ENCODE measurements at regions not wholly inside any gene's neighbourhood (a gene's known extent, or its start where the extent isn't known, plus 50 kb on each side); places are given as distances from the start of the nearest gene placed in this dataset.

GRCh38 chr10:111703986-111704385, 479.6 kb downstream of the GPAM start:
- Mint-ChIP-seq H3K27ac (no peak overlapping the region), H3K4me3 (no peak overlapping the region), H3K36me3 (peaks cover 0 to 7% of the 10 kb centered on the region in 2 donors), H3K9me3 (peaks cover 0 to 7% (median 2%) of the 10 kb centered on the region in 7 donors), H3K27me3 (peaks cover 0 to 6% (median 5%) of the 10 kb centered on the region in 3 donors), H3K4me1 (no peaks in the 10 kb centered on the region)
- DNase-seq (no peak), ATAC-seq (ENCODE audit: low read depth in 2 of 2) (no peak)

GRCh38 chr10:111705021-111705420, 478.5 kb downstream of the GPAM start:
- H3K9me3 Mint-ChIP-seq: peaks cover 0 to 7% (median 3%) of the 10 kb centered on the region in 7 donors
- H3K4me3 Mint-ChIP-seq: no peak overlapping the region
- ATAC-seq (ENCODE audit: low read depth in 2 of 2) (no peak), DNase-seq (no peak)
- H3K36me3 Mint-ChIP-seq: peaks cover 0 to 7% of the 10 kb centered on the region in 2 donors
- no peak overlapping the region for H3K27ac Mint-ChIP-seq
- peaks cover 0 to 12% (median 6%) of the 10 kb centered on the region in 3 donors for H3K27me3 Mint-ChIP-seq
- no peaks in the 10 kb centered on the region for H3K4me1 Mint-ChIP-seq

DNA sequence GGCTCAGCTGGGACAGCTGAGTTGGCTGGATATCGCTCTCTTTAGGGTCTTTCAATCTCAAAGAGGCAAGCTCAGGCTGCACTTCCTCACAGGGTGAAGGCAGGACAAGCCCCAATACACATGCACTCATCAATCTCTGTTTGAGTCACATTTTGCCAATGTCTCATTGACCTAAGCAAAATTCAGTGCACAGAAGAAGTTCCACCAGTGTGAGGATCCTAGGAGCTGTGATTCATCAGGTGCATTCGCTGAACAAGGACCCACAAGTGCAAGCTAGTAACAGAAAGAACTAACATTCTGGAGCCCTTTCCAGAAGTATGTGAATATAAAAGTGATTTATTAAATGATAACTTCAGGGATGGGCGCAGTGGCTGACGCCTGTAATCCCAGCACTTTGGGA, 477.2 kb downstream of the GPAM start:
- DNase-seq (no peak), ATAC-seq (ENCODE audit: low read depth in 2 of 2) (no peak)
- Mint-ChIP-seq H3K4me1 (no peaks in the 10 kb centered on the region), H3K4me3 (no peak overlapping the region), H3K27me3 (peaks cover 0 to 12% (median 6%) of the 10 kb centered on the region in 3 donors), H3K9me3 (peaks cover 0 to 9% (median 4%) of the 10 kb centered on the region in 7 donors), H3K36me3 (peaks cover 0 to 7% of the 10 kb centered on the region in 2 donors), H3K27ac (no peak overlapping the region)

DNA sequence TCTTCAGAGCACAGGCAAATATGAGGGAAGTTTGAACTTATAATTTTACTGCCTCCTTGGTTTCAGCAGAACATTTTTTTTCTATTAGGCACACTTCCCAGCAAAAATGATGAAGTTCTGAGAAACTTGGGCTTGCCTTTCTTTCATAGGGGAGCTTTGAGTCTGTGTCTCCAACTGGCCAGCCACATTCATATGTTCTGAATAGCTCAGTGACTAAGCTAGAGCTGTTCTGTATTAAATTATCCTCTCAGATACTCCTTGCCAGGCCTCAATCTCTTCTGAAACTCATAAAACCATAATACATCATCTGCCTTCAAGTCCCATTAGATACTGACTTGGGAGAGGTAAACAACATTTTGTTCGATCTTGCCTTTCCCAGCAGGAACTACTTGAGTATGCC, 476.5 kb downstream of the GPAM start:
- Mint-ChIP-seq H3K9me3 (peaks cover 0 to 14% (median 4%) of the 10 kb centered on the region in 7 donors), H3K27ac (no peak overlapping the region), H3K4me1 (no peaks in the 10 kb centered on the region), H3K4me3 (no peak overlapping the region), H3K36me3 (peaks cover 0 to 7% of the 10 kb centered on the region in 2 donors), H3K27me3 (peaks cover 0 to 12% (median 6%) of the 10 kb centered on the region in 3 donors)
- no peak for ATAC-seq (ENCODE audit: low read depth in 2 of 2)
- DNase-seq: no peak

DNA sequence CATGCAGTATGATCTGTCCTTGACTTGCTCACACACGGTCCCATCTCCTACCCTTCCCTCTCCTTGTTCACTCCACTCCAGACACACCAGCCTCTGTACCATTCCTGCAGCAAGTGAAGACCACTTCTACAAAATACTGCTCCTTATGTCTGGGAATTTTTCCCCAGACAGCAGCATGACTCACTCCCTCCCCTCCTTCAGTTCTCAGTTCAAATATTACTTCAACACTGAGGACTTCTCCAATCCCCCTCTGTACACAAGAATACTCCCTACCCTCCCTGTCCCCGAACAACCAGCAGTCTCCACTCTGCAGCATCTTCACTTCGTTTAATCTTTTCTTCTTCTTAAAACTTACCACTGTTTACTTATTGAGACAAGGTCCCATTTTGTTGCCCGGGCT, 474.0 kb downstream of the GPAM start:
- no peaks in the 10 kb centered on the region for H3K36me3 Mint-ChIP-seq
- H3K9me3 Mint-ChIP-seq: peaks cover 2 to 24% (median 9%) of the 10 kb centered on the region in 7 donors

GRCh38 chr10:111716032-111716431, 467.5 kb downstream of the GPAM start:
- H3K9me3 Mint-ChIP-seq: peaks cover 9 to 55% (median 30%) of the 10 kb centered on the region in 7 donors
- DNase-seq (no peak), ATAC-seq (ENCODE audit: low read depth in 2 of 2) (no peak)
- H3K36me3 Mint-ChIP-seq: peaks cover 0 to 7% of the 10 kb centered on the region in 2 donors
- peak overlapping the region in 1 of 6 donors; percentile 33 for H3K27ac Mint-ChIP-seq
- H3K4me1 Mint-ChIP-seq: no peaks in the 10 kb centered on the region
- H3K4me3 Mint-ChIP-seq: no peak overlapping the region
- H3K27me3 Mint-ChIP-seq: no peaks in the 10 kb centered on the region

More for the DNA sequence above, 474.0 kb downstream of the GPAM start:
- Mint-ChIP-seq H3K27ac (no peak overlapping the region), H3K4me3 (no peak overlapping the region), H3K27me3 (peaks cover 0 to 7% (median 0%) of the 10 kb centered on the region in 3 donors), H3K4me1 (no peaks in the 10 kb centered on the region)
- DNase-seq: no peak
- no peak for ATAC-seq (ENCODE audit: low read depth in 2 of 2)

DNA sequence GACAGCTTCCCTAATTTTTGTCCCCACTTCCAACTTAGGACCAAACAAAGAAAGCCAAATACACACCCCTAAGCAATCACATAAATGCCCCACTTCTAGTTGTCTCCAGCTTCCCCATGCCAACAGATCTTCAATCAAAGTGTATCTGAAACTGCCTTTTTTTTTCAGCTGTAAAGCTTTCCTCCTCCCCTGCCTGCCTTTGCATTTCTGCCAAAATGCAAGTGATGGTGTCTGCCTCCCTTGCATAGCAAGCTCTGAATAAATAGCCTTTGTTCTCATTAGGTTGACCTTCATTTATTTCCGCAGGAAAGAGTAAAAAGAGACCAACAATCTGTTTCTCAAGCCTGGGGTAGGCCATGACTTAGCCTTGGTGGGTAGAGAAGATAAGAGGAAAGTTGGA, 459.4 kb downstream of the GPAM start:
- H3K36me3 Mint-ChIP-seq: no peaks in the 10 kb centered on the region
- H3K4me1 Mint-ChIP-seq: no peaks in the 10 kb centered on the region
- H3K27me3 Mint-ChIP-seq: no peaks in the 10 kb centered on the region
- ATAC-seq (ENCODE audit: low read depth in 2 of 2): no peak
- no peak for DNase-seq
- no peak overlapping the region for H3K27ac Mint-ChIP-seq
- H3K4me3 Mint-ChIP-seq: no peak overlapping the region
- no peaks in the 10 kb centered on the region for H3K9me3 Mint-ChIP-seq

GRCh38 chr10:111725050-111725449, 458.5 kb downstream of the GPAM start:
- H3K27me3 Mint-ChIP-seq: no peaks in the 10 kb centered on the region

DNA sequence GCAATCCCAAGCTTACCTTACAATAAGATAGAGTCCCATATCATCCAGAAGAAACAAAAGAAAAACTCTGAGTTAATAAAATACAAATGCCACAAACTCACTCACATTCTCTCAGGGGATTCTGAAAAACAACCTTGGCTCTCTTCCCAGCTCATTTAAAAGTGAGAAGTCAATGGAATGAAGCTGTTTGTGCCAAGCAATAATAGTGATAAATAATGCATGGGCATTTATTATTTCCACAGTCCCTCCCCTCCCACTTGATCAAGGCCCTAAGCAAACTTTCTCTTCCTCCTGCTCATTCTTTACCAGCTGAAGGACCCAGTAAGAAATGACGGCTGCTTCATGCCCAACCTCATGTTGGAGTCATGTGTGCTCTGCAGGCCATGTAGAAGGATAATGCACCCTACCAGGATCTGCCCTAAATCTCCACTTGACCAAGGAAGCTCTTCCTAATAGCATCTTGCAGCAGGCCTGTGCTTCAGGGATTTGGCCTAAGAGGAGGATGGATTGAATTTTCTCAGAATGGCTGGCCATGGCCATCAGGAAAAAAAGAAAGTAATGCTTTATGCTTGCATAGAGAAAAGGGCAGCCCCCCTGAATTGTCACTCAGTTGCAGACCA, 451.3 kb downstream of the GPAM start:
- Mint-ChIP-seq H3K27me3 (peaks cover 0 to 5% (median 0%) of the 10 kb centered on the region in 3 donors), H3K4me1 (no peaks in the 10 kb centered on the region), H3K9me3 (peaks cover 0 to 9% (median 3%) of the 10 kb centered on the region in 7 donors), H3K27ac (no peak overlapping the region), H3K36me3 (no peaks in the 10 kb centered on the region), H3K4me3 (no peak overlapping the region)
- no peak for ATAC-seq (ENCODE audit: low read depth in 2 of 2)
- DNase-seq: no peak

More at GRCh38 chr10:111725050-111725449, 458.5 kb downstream of the GPAM start:
- DNase-seq: no peak
- Mint-ChIP-seq H3K9me3 (no peaks in the 10 kb centered on the region), H3K27ac (peak overlapping the region in 1 of 6 donors; percentile 29), H3K4me3 (no peak overlapping the region), H3K4me1 (no peaks in the 10 kb centered on the region), H3K36me3 (no peaks in the 10 kb centered on the region)
- no peak for ATAC-seq (ENCODE audit: low read depth in 2 of 2)

- Mint-ChIP-seq H3K9me3 (peaks cover 0 to 6% (median 4%) of the 10 kb centered on the region in 7 donors), H3K27ac (no peak overlapping the region), H3K36me3 (no peaks in the 10 kb centered on the region), H3K27me3 (peaks cover 0 to 5% (median 0%) of the 10 kb centered on the region in 3 donors), H3K4me1 (no peaks in the 10 kb centered on the region), H3K4me3 (no peak overlapping the region)
- DNase-seq: no peak
- no peak for ATAC-seq (ENCODE audit: low read depth in 2 of 2)
These were observed 444.3 kb downstream of the GPAM start for GRCh38 chr10:111739125-111739873.

- no peak for ATAC-seq (ENCODE audit: low read depth in 2 of 2)
- peaks cover 0 to 5% (median 0%) of the 10 kb centered on the region in 3 donors for H3K27me3 Mint-ChIP-seq
These were observed 443.8 kb downstream of the GPAM start for GRCh38 chr10:111739874-111740139.

GRCh38 chr10:111745982-111746381, 437.6 kb downstream of the GPAM start:
- H3K4me1 Mint-ChIP-seq: no peaks in the 10 kb centered on the region
- no peak overlapping the region for H3K4me3 Mint-ChIP-seq
- no peak overlapping the region for H3K27ac Mint-ChIP-seq
- DNase-seq (no peak), ATAC-seq (ENCODE audit: low read depth in 2 of 2) (no peak)
- H3K9me3 Mint-ChIP-seq: peaks cover 0 to 2% (median 0%) of the 10 kb centered on the region in 7 donors
- H3K36me3 Mint-ChIP-seq: no peaks in the 10 kb centered on the region
- H3K27me3 Mint-ChIP-seq: no peaks in the 10 kb centered on the region

More at GRCh38 chr10:111739874-111740139, 443.8 kb downstream of the GPAM start:
- peaks cover 0 to 6% (median 4%) of the 10 kb centered on the region in 7 donors for H3K9me3 Mint-ChIP-seq
- no peak overlapping the region for H3K27ac Mint-ChIP-seq
- no peaks in the 10 kb centered on the region for H3K36me3 Mint-ChIP-seq
- no peak overlapping the region for H3K4me3 Mint-ChIP-seq
- no peaks in the 10 kb centered on the region for H3K4me1 Mint-ChIP-seq
- no peak for DNase-seq

DNA sequence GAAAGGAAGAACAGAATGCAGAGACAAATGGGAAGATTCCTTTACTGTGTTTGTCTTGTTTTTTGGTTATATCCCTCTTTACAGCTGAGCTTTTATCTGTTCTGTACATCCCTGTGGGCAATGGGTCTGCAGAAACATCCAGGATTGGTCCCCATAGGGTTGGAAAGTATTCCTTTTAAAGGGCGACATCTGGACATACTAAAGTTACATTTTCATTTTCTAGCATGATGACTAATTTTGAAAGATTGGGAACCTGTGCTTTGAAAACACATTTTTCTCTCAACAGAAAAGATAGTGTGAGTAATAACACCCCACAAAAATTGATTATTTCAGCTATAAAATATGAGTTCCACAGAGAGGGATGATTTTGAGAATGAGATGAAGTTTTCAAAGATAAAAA, 435.8 kb downstream of the GPAM start:
- Mint-ChIP-seq H3K4me1 (no peaks in the 10 kb centered on the region), H3K9me3 (peaks cover 0 to 2% (median 0%) of the 10 kb centered on the region in 7 donors), H3K27ac (no peak overlapping the region), H3K27me3 (no peaks in the 10 kb centered on the region), H3K4me3 (no peak overlapping the region), H3K36me3 (no peaks in the 10 kb centered on the region)
- ATAC-seq (ENCODE audit: low read depth in 2 of 2): no peak
- DNase-seq: no peak

GRCh38 chr10:111748184-111748583, 435.4 kb downstream of the GPAM start:
- Mint-ChIP-seq H3K9me3 (peaks cover 0 to 2% (median 0%) of the 10 kb centered on the region in 7 donors), H3K4me3 (no peak overlapping the region), H3K27me3 (no peaks in the 10 kb centered on the region), H3K36me3 (no peaks in the 10 kb centered on the region), H3K27ac (no peak overlapping the region), H3K4me1 (no peaks in the 10 kb centered on the region)
- no peak for ATAC-seq (ENCODE audit: low read depth in 2 of 2)
- no peak for DNase-seq
